ENCODE measurements at regions not wholly inside any gene's neighbourhood (a gene's known extent, or its start where the extent isn't known, plus 50 kb on each side); places are given as distances from the start of the nearest gene placed in this dataset.

DNA sequence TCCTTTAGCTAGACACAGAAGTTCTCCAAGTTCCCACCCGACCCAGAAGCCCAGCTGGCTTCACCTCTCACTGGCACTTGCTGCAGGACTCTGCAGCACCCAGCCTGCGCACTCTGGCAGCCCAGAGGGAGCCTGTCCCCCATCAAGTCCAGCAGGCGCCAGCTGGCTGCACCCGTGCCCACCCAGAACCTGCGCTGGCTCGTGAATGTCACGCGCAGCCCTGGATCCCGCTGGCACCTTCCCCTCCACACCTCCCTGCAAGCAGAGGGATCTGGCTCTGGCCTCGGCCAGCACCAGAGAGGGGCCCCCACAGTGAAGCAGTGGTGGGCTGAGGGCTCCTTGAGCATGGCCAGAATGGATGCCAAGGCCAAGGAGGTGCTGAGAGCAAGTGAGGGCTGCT lies 187.6 kb upstream of the HAND2 start (continued):
- TF ChIP-seq, protein P1, sequence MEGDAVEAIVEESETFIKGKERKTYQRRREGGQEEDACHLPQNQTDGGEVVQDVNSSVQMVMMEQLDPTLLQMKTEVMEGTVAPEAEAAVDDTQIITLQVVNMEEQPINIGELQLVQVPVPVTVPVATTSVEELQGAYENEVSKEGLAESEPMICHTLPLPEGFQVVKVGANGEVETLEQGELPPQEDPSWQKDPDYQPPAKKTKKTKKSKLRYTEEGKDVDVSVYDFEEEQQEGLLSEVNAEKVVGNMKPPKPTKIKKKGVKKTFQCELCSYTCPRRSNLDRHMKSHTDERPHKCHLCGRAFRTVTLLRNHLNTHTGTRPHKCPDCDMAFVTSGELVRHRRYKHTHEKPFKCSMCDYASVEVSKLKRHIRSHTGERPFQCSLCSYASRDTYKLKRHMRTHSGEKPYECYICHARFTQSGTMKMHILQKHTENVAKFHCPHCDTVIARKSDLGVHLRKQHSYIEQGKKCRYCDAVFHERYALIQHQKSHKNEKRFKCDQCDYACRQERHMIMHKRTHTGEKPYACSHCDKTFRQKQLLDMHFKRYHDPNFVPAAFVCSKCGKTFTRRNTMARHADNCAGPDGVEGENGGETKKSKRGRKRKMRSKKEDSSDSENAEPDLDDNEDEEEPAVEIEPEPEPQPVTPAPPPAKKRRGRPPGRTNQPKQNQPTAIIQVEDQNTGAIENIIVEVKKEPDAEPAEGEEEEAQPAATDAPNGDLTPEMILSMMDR (IDR thresholded peaks at IDR 0.05; ENCODE audit: control extremely low read depth in 1 of 3, insufficient read depth in 1 of 3, low read depth in 1 of 3, low read length in 3 of 3): no peak
- TF ChIP-seq ZNF274 (IDR thresholded peaks at IDR 0.05; ENCODE audit: borderline replicate concordance, extremely low read depth, low read length) (no peak), NRF1 (IDR thresholded peaks at IDR 0.05; ENCODE audit: low read depth, low read length) (no peak), SP2 (IDR thresholded peaks at IDR 0.05; ENCODE audit: low read length) (no peak)
